ENCODE measurements at regions not wholly inside any gene's neighbourhood (a gene's known extent, or its start where the extent isn't known, plus 50 kb on each side); places are given as distances from the start of the nearest gene placed in this dataset.

GRCh38 chr13:80217614-80218456 is 123.1 kb downstream of the SPRY2 start:
- Mint-ChIP-seq H3K36me3 (peaks cover under 1% of the 10 kb centered on the region; the same call in 1 of the 2 replicates), H3K9me3 (peaks cover 9% of the 10 kb centered on the region), H3K27ac (peak overlapping the region; percentile 79), H3K4me1 (peaks cover 40% of the 10 kb centered on the region), H3K27me3 (ENCODE audit: low read depth) (no peaks in the 10 kb centered on the region), H3K4me3 (no peak overlapping the region)
- CTCF ChIA-PET, result interaction anchor here (1.2 kb wide), 2 partner anchors 125 to 539 kb away, joined by 3 to 5 read pairs; no protein-coding TSS in a partner anchor
- POLR2A ChIA-PET, result interaction anchor here (1.1 kb wide), 1 partner anchor 123 kb away, joined by 3 read pairs; the partner anchor contains the start of gene SPRY2
- no peak for TF ChIP-seq ZNF281 (CRISPR knock-in tag; IDR thresholded peaks at IDR 0.05)
- TF ChIP-seq ZBTB21 (CRISPR knock-in tag; IDR thresholded peaks at IDR 0.05; ENCODE audit: borderline replicate concordance), result no peak
- TF ChIP-seq GRHL2 (CRISPR knock-in tag; IDR thresholded peaks at IDR 0.05; ENCODE audit: insufficient replicate concordance, severe bottlenecking), result no peak
- no peak for TF ChIP-seq ZNF232 (CRISPR knock-in tag; IDR thresholded peaks at IDR 0.05)
- no peak for TF ChIP-seq FOXJ3 (CRISPR knock-in tag; IDR thresholded peaks at IDR 0.05; ENCODE audit: borderline replicate concordance)
- TF ChIP-seq, protein P1, sequence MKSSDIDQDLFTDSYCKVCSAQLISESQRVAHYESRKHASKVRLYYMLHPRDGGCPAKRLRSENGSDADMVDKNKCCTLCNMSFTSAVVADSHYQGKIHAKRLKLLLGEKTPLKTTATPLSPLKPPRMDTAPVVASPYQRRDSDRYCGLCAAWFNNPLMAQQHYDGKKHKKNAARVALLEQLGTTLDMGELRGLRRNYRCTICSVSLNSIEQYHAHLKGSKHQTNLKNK (CRISPR knock-in tag; IDR thresholded peaks at IDR 0.05), result no peak
- no peak for TF ChIP-seq KAT7 (CRISPR knock-in tag; IDR thresholded peaks at IDR 0.05; ENCODE audit: borderline replicate concordance)
- no peak for TF ChIP-seq TCF7 (CRISPR knock-in tag; IDR thresholded peaks at IDR 0.05; ENCODE audit: low read depth)
- TF ChIP-seq CREB1 (CRISPR knock-in tag; IDR thresholded peaks at IDR 0.05), result no peak
- TF ChIP-seq, protein P2, sequence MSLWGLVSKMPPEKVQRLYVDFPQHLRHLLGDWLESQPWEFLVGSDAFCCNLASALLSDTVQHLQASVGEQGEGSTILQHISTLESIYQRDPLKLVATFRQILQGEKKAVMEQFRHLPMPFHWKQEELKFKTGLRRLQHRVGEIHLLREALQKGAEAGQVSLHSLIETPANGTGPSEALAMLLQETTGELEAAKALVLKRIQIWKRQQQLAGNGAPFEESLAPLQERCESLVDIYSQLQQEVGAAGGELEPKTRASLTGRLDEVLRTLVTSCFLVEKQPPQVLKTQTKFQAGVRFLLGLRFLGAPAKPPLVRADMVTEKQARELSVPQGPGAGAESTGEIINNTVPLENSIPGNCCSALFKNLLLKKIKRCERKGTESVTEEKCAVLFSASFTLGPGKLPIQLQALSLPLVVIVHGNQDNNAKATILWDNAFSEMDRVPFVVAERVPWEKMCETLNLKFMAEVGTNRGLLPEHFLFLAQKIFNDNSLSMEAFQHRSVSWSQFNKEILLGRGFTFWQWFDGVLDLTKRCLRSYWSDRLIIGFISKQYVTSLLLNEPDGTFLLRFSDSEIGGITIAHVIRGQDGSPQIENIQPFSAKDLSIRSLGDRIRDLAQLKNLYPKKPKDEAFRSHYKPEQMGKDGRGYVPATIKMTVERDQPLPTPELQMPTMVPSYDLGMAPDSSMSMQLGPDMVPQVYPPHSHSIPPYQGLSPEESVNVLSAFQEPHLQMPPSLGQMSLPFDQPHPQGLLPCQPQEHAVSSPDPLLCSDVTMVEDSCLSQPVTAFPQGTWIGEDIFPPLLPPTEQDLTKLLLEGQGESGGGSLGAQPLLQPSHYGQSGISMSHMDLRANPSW (CRISPR knock-in tag; conservative IDR thresholded peaks at IDR 0.05; ENCODE audit: low read depth), result no peak
- TF ChIP-seq, protein P3, sequence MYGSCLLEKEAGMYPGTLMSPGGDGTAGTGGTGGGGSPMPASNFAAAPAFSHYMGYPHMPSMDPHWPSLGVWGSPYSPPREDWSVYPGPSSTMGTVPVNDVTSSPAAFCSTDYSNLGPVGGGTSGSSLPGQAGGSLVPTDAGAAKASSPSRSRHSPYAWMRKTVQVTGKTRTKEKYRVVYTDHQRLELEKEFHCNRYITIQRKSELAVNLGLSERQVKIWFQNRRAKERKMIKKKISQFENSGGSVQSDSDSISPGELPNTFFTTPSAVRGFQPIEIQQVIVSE (CRISPR knock-in tag; IDR thresholded peaks at IDR 0.05; ENCODE audit: borderline replicate concordance), result no peak
- no peak for TF ChIP-seq AR (CRISPR knock-in tag; IDR thresholded peaks at IDR 0.05)
- no peak for TF ChIP-seq ZNF138 (CRISPR knock-in tag; conservative IDR thresholded peaks at IDR 0.05)
- TF ChIP-seq, protein P4, sequence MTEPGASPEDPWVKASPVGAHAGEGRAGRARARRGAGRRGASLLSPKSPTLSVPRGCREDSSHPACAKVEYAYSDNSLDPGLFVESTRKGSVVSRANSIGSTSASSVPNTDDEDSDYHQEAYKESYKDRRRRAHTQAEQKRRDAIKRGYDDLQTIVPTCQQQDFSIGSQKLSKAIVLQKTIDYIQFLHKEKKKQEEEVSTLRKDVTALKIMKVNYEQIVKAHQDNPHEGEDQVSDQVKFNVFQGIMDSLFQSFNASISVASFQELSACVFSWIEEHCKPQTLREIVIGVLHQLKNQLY (CRISPR knock-in tag; IDR thresholded peaks at IDR 0.05), result no peak
- TF ChIP-seq SMAD4 (CRISPR knock-in tag; IDR thresholded peaks at IDR 0.05), result no peak
- TF ChIP-seq JAZF1 (CRISPR knock-in tag; IDR thresholded peaks at IDR 0.05), result no peak
- TF ChIP-seq NR3C1 (CRISPR knock-in tag; conservative IDR thresholded peaks at IDR 0.05; ENCODE audit: low read depth), result no peak
- no peak for TF ChIP-seq USF1 (CRISPR knock-in tag; IDR thresholded peaks at IDR 0.05)
- DNase-seq (ENCODE audit: low spot score), result peak; percentile 13
- ATAC-seq, result peak; percentile 81
